CD8-positive, alpha-beta memory T cell (primary cell): ENCODE measurements at regions not wholly inside any gene's neighbourhood (a gene's known extent, or its start where the extent isn't known, plus 50 kb on each side); places are given as distances from the start of the nearest gene placed in this dataset.

Experiments used
- CTCF ChIA-PET: fragments of 350-600 bp; sonication (Branson Sonifier 250); formaldehyde crosslinking; loops from one replicate; lab custom pipeline; 2021; ENCODE audit warnings: antibody characterized with exemption; lab: Charles Lee
- POLR2A ChIA-PET: fragments of 350-600 bp; sonication (Branson Sonifier 250); formaldehyde crosslinking; loops from one replicate; lab custom pipeline; 2021; ENCODE audit warnings: antibody characterized with exemption; lab: Charles Lee
- DNase-seq, 5 donors: peaks; one replicate each; pipeline versions ENCODE4 v3.0.0 to v3.0.0-alpha.2; 2020 to 2022; ENCODE audit warnings: mixed read lengths in 1 of 5
- H3K27ac ChIP-seq: one replicate; pipeline ENCODE4 v1.7.0; 2013; ENCODE audit warnings: low read depth, mild to moderate bottlenecking, low read length, moderate library complexity
- H3K27me3 ChIP-seq: 2 replicates; pipeline ENCODE4 v1.7.0; 2013; ENCODE audit warnings: low read length, mild to moderate bottlenecking; ENCODE audit not compliant: insufficient read depth, poor library complexity, severe bottlenecking
- H3K36me3 ChIP-seq: 2 replicates; pipeline ENCODE4 v1.7.0; 2013; ENCODE audit warnings: mild to moderate bottlenecking, low read length, moderate library complexity; ENCODE audit not compliant: insufficient read depth
- H3K4me1 ChIP-seq: 2 replicates; pipeline ENCODE4 v1.7.0; 2013; ENCODE audit warnings: mild to moderate bottlenecking, low read length, moderate library complexity; ENCODE audit not compliant: insufficient read depth
- H3K4me3 ChIP-seq: 2 replicates; pipeline ENCODE4 v1.7.0; 2013; ENCODE audit warnings: mild to moderate bottlenecking, low read length
- H3K9me3 ChIP-seq: 2 replicates; pipeline ENCODE4 v1.7.0; 2013; ENCODE audit warnings: mild to moderate bottlenecking, low read length
- H3K27ac Mint-ChIP-seq, 8 donors: one replicate each; pipeline ENCODE4 v1.8.0; 2020 to 2021; ENCODE audit warnings: mixed read lengths in 8 of 8, mild to moderate bottlenecking in 6 of 8, inconsistent platforms in 3 of 8, moderate library complexity in 3 of 8
- H3K27me3 Mint-ChIP-seq, 2 donors: one replicate each; pipeline ENCODE4 v1.8.0; 2020 to 2021; ENCODE audit warnings: mixed read lengths in 2 of 2, mild to moderate bottlenecking in 1 of 2, moderate library complexity in 1 of 2
- H3K36me3 Mint-ChIP-seq, 3 donors: one replicate each; pipeline ENCODE4 v1.8.0; 2020 to 2021; ENCODE audit warnings: mixed read lengths in 3 of 3, inconsistent platforms in 1 of 3, mild to moderate bottlenecking in 1 of 3
- H3K4me1 Mint-ChIP-seq, 3 donors: one replicate each; pipeline ENCODE4 v1.8.0; 2020 to 2021; ENCODE audit warnings: mixed read lengths in 3 of 3, inconsistent platforms in 1 of 3, mild to moderate bottlenecking in 1 of 3
- H3K4me3 Mint-ChIP-seq, 7 donors: one replicate each; pipeline ENCODE4 v1.8.0; 2020 to 2021; ENCODE audit warnings: mixed read lengths in 7 of 7, mild to moderate bottlenecking in 6 of 7, moderate library complexity in 4 of 7, inconsistent platforms in 2 of 7
- H3K9me3 Mint-ChIP-seq, 5 donors: one replicate each; pipeline ENCODE4 v1.8.0; 2020 to 2022; ENCODE audit warnings: mixed read lengths in 5 of 5, mild to moderate bottlenecking in 3 of 5, moderate library complexity in 2 of 5, inconsistent platforms in 1 of 5

DNA sequence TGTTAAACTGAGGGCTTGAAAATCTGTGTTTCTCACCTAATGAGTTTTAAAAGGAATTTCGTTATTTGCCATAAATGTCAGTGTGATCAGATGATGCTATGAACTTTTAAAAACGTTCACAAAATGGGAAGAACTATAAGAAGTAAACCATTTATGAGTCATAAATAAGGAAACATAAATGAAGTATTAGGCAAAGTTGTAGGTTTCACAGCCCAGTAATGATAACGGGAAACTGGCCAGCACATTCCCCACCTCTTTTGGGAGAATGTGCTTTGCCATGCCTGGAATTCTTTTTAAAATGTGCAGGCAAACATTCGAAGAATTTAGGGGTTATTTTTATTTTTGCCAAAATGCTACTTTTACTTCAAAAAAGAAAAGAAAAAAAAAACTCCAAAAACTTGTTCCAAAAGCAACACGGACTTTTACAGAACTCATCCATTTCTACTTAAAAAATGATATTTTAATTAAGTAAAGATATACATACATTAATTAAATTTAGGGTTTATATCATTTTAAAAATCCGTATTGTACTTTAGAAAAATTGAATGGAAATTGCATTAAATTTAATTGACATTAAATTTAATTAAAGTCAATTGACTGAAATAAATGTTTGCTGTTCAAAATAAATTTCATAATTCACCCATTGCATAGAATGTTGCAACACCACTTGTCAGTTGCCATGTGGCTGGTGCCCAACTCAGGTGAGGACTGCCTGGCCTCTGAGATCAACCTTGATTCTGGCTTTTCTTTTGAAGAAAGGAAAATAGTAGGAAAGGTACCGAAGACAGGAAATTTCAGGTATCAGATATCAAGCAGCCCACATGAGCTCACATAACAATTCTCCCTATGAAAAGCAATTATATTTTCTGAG is 1198.5 kb downstream of the EFNB2 start:
- no peaks in the 10 kb centered on the region for H3K36me3 Mint-ChIP-seq
- no peaks in the 10 kb centered on the region for H3K27me3 Mint-ChIP-seq
- H3K4me3 ChIP-seq: no peak overlapping the region
- no peaks in the 10 kb centered on the region for H3K9me3 ChIP-seq
- H3K4me1 Mint-ChIP-seq: no peaks in the 10 kb centered on the region
- CTCF ChIA-PET: no interaction called here
- peaks cover 0 to 4% (median 2%) of the 10 kb centered on the region in 5 donors for H3K9me3 Mint-ChIP-seq
- no peaks in the 10 kb centered on the region for H3K4me1 ChIP-seq
- H3K4me3 Mint-ChIP-seq: no peak overlapping the region
- no peak overlapping the region for H3K27ac Mint-ChIP-seq
- POLR2A ChIA-PET: no interaction called here
- H3K36me3 ChIP-seq: no peaks in the 10 kb centered on the region
- H3K27me3 ChIP-seq: no peaks in the 10 kb centered on the region
- H3K27ac ChIP-seq: no peak overlapping the region
- DNase-seq: no peak

DNA sequence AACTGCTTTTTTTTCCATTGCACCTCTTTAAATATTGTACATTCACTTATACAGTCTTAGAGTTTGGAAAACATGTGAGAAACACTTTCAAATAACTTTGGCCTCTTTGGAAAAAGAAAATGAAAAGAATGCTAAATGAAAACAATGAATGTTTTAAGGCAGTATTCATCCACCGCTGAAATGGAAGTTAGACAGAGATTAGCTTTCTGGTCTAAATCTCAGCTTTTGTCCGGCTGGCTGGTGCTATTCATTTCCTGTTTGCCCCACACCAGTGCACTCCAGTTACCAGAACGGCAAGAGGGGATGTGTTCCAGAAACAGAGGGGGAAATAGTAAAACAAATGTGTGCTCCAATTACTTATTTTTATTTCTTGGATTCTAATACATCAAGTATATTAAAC is 1201.3 kb downstream of the EFNB2 start:
- Mint-ChIP-seq H3K27me3 (no peaks in the 10 kb centered on the region), H3K9me3 (peaks cover 0 to 18% (median 3%) of the 10 kb centered on the region in 5 donors), H3K4me3 (no peak overlapping the region), H3K4me1 (no peaks in the 10 kb centered on the region), H3K27ac (no peak overlapping the region), H3K36me3 (no peaks in the 10 kb centered on the region)
- H3K27ac ChIP-seq: no peak overlapping the region
- DNase-seq: no peak
- CTCF ChIA-PET: interaction anchor here (0.6 kb wide), 1 partner anchor 552 kb away, joined by 5 read pairs; no protein-coding TSS in a partner anchor
- H3K27me3 ChIP-seq: no peaks in the 10 kb centered on the region
- no peaks in the 10 kb centered on the region for H3K4me1 ChIP-seq
- no peak overlapping the region for H3K4me3 ChIP-seq
- POLR2A ChIA-PET: no interaction called here
- H3K36me3 ChIP-seq: no peaks in the 10 kb centered on the region
- H3K9me3 ChIP-seq: no peaks in the 10 kb centered on the region

DNA sequence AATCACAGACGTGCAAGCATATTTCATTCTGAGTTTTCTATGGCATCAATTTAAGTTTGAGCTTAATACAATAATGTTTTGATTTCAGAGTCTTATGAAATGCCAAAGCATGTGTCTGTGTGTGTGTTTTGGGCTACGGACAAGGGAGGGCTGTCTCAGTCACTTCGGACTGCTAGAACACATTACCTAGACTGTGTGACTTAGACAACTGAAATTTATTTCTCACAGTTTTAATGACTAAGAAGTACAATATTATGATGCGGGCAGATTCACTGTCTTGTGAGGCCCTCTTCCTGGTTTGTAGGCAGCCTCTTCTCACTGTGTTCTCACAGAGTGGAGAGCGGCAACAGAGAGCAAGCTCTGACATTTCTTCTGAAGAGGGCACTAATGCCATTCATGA is 1202.0 kb downstream of the EFNB2 start:
- peaks cover 0 to 19% (median 3%) of the 10 kb centered on the region in 5 donors for H3K9me3 Mint-ChIP-seq
- H3K4me1 Mint-ChIP-seq: no peaks in the 10 kb centered on the region
- no peaks in the 10 kb centered on the region for H3K36me3 ChIP-seq
- no peaks in the 10 kb centered on the region for H3K27me3 Mint-ChIP-seq
- no peak overlapping the region for H3K27ac ChIP-seq
- H3K27me3 ChIP-seq: no peaks in the 10 kb centered on the region
- H3K4me1 ChIP-seq: no peaks in the 10 kb centered on the region
- no peak overlapping the region for H3K4me3 ChIP-seq
- ChIA-PET POLR2A (no interaction called here), CTCF (interaction anchor here (0.6 kb wide), 1 partner anchor 551 kb away, joined by 5 read pairs; no protein-coding TSS in a partner anchor)
- H3K9me3 ChIP-seq: no peaks in the 10 kb centered on the region
- no peaks in the 10 kb centered on the region for H3K36me3 Mint-ChIP-seq
- no peak overlapping the region for H3K4me3 Mint-ChIP-seq
- no peak for DNase-seq
- H3K27ac Mint-ChIP-seq: no peak overlapping the region

DNA sequence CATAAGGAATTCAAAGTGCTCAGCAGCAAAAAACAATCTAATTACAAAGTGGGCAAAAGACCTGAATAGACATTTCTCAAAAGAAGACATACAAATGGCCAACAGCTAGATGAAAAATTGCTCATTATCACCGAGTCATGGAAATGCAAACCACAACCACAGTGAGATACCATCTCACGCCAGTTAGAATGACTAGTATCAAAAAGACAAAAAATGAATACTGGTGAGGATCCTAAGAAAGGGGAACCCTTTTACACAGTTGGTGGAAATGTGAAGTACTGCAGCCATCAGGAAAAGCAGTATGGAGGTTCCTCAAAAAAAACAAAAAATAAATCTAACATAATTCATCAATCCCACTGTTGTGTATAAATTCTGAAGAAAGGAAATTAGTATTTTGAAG is 1206.1 kb downstream of the EFNB2 start:
- H3K27ac Mint-ChIP-seq: no peak overlapping the region
- H3K9me3 Mint-ChIP-seq: peaks cover 0 to 19% (median 3%) of the 10 kb centered on the region in 5 donors
- ChIA-PET POLR2A (no interaction called here), CTCF (no interaction called here)
- no peaks in the 10 kb centered on the region for H3K27me3 Mint-ChIP-seq
- Histone ChIP-seq H3K9me3 (no peaks in the 10 kb centered on the region), H3K4me3 (no peak overlapping the region), H3K36me3 (no peaks in the 10 kb centered on the region), H3K27me3 (no peaks in the 10 kb centered on the region), H3K4me1 (no peaks in the 10 kb centered on the region), H3K27ac (no peak overlapping the region)
- no peak overlapping the region for H3K4me3 Mint-ChIP-seq
- H3K36me3 Mint-ChIP-seq: no peaks in the 10 kb centered on the region
- no peak for DNase-seq
- H3K4me1 Mint-ChIP-seq: no peaks in the 10 kb centered on the region

DNA sequence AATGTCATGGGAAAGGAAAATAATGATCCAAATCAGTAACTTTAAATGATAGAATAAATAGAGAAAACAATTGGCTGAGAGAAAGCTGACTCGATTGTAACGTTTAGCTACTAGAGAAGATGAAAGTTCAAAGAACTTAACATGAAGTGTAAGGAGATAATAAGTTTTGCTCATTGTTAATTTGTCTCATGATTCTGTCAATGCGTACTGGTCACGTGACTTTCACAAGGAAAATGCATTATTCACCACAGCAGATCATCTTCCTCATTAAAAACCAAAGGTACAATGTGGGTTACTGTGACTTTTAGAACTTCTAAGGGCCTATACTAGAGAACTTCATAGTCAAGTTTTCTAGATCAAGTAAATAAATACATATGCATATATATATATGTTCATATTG is 1207.2 kb downstream of the EFNB2 start:
- no peak overlapping the region for H3K4me3 ChIP-seq
- Mint-ChIP-seq H3K27ac (no peak overlapping the region), H3K36me3 (no peaks in the 10 kb centered on the region), H3K4me3 (no peak overlapping the region), H3K27me3 (no peaks in the 10 kb centered on the region), H3K4me1 (no peaks in the 10 kb centered on the region), H3K9me3 (peaks cover 0 to 19% (median 3%) of the 10 kb centered on the region in 5 donors)
- no peaks in the 10 kb centered on the region for H3K36me3 ChIP-seq
- H3K27me3 ChIP-seq: no peaks in the 10 kb centered on the region
- no peaks in the 10 kb centered on the region for H3K9me3 ChIP-seq
- ChIA-PET CTCF (no interaction called here), POLR2A (no interaction called here)
- no peak for DNase-seq
- no peak overlapping the region for H3K27ac ChIP-seq
- H3K4me1 ChIP-seq: no peaks in the 10 kb centered on the region

DNA sequence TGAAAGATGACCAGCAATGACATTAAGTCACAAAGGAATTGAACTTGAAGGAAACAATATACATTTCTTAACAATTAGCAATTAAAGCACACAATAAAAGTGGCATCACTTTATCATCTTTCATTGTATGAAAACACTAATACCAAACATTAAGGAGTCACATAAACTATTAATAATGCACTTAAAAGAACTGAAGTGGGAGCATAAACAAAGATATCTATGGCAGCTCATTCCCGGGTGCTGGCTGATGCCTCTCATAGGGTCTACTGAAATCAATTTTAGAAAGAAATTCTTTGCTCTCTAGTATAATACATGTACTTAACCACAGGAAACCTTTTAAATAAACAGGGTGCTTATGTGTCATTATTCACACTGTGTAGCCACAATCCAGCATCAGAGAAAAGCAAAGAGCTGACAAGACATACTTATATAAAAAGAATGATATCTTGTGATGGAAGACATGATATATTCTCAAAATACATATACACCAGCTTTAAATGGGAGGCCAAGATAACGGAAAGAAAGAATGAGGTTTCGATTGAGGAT is 1207.8 kb downstream of the EFNB2 start:
- ChIA-PET CTCF (no interaction called here), POLR2A (no interaction called here)
- no peak overlapping the region for H3K4me3 ChIP-seq
- Mint-ChIP-seq H3K4me3 (no peak overlapping the region), H3K36me3 (no peaks in the 10 kb centered on the region), H3K27ac (no peak overlapping the region), H3K27me3 (no peaks in the 10 kb centered on the region), H3K4me1 (no peaks in the 10 kb centered on the region), H3K9me3 (peaks cover 0 to 16% (median 3%) of the 10 kb centered on the region in 5 donors)
- no peaks in the 10 kb centered on the region for H3K9me3 ChIP-seq
- no peak overlapping the region for H3K27ac ChIP-seq
- DNase-seq: no peak
- no peaks in the 10 kb centered on the region for H3K36me3 ChIP-seq
- H3K4me1 ChIP-seq: no peaks in the 10 kb centered on the region
- no peaks in the 10 kb centered on the region for H3K27me3 ChIP-seq

DNA sequence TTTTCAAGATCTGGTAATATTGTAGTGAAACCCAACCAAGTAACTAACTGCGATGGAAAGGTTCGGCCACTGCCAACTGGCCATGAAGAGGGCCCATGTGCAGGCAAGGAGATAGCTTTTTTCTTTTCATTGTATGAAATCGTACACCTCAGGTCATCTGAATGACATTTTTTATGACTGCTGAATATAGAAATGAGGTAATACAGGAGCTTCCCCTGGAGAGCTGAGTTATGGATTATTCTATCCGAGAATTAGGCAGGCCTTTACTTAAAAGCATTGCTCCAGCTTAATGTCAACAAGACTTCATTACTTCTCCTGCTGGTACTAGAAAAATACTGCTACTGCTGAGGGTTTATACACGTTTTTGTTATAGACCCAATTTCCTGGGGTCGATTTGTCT is 1215.6 kb downstream of the EFNB2 start:
- Histone ChIP-seq H3K4me1 (no peaks in the 10 kb centered on the region), H3K36me3 (no peaks in the 10 kb centered on the region), H3K27me3 (no peaks in the 10 kb centered on the region), H3K9me3 (no peaks in the 10 kb centered on the region), H3K27ac (no peak overlapping the region), H3K4me3 (no peak overlapping the region)
- Mint-ChIP-seq H3K4me3 (no peak overlapping the region), H3K27ac (peak overlapping the region in 1 of 8 donors; percentile 27), H3K36me3 (no peaks in the 10 kb centered on the region), H3K27me3 (no peaks in the 10 kb centered on the region), H3K9me3 (peaks cover 0 to 7% (median 2%) of the 10 kb centered on the region in 5 donors), H3K4me1 (no peaks in the 10 kb centered on the region)
- CTCF ChIA-PET: no interaction called here
- no peak for DNase-seq
- POLR2A ChIA-PET: no interaction called here

DNA sequence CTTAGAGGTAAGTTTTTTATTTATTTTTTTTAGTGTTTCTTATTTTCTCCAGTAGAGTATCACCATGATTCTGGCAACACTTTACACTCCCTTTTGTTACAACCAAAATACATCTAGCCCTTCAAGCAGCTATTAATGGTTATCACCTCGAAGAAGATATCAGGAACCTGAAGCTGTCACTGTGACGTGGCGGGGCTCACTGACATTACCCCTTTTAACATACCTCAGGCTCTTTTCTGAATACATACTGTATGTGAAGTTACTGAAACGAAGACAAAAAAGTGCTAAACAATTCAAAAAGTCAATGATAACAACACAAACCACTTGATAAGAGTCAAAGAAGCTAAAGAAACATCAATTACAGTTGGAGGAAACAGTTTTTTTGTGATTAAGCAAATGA is 1218.7 kb downstream of the EFNB2 start:
- no peaks in the 10 kb centered on the region for H3K4me1 ChIP-seq
- Mint-ChIP-seq H3K9me3 (peaks cover 0 to 3% (median 0%) of the 10 kb centered on the region in 5 donors), H3K27ac (no peak overlapping the region), H3K27me3 (no peaks in the 10 kb centered on the region), H3K36me3 (no peaks in the 10 kb centered on the region), H3K4me1 (no peaks in the 10 kb centered on the region), H3K4me3 (no peak overlapping the region)
- POLR2A ChIA-PET: no interaction called here
- no peaks in the 10 kb centered on the region for H3K36me3 ChIP-seq
- no peaks in the 10 kb centered on the region for H3K27me3 ChIP-seq
- H3K27ac ChIP-seq: no peak overlapping the region
- CTCF ChIA-PET: no interaction called here
- no peak overlapping the region for H3K4me3 ChIP-seq
- H3K9me3 ChIP-seq: no peaks in the 10 kb centered on the region
- DNase-seq: no peak
